ENCODE measurements at regions not wholly inside any gene's neighbourhood (a gene's known extent, or its start where the extent isn't known, plus 50 kb on each side); places are given as distances from the start of the nearest gene placed in this dataset.

GRCh38 chr4:188245651-188246050 is 106.4 kb downstream of the TRIML1 start:
- Histone ChIP-seq H3K36me3 (ENCODE audit: control insufficient read depth, insufficient read depth, low read length) (no peaks in the 10 kb centered on the region), H3K9me3 (ENCODE audit: control insufficient read depth, low read length) (no peaks in the 10 kb centered on the region), H3K4me1 (ENCODE audit: control insufficient read depth, insufficient read depth, low read length, poor library complexity, severe bottlenecking) (peaks cover 8% of the 10 kb centered on the region), H3K27ac (ENCODE audit: low read depth, low read length, severe bottlenecking) (no peak overlapping the region), H3K4me3 (ENCODE audit: extremely low read depth, insufficient read depth, low read length, poor library complexity, severe bottlenecking) (no peak overlapping the region)
- WGBS, 2 experiments (ENCODE audit: insufficient coverage in 2 of 2) = 81 to 85% methylated on average over 4 to 6 of the region's 6 CpGs

- WGBS, 2 experiments (ENCODE audit: insufficient coverage in 2 of 2) = 67 to 75% methylated on average over 4 to 6 of the region's 8 CpGs
These were observed 107.2 kb downstream of the TRIML1 start for GRCh38 chr4:188246488-188246887.

DNA sequence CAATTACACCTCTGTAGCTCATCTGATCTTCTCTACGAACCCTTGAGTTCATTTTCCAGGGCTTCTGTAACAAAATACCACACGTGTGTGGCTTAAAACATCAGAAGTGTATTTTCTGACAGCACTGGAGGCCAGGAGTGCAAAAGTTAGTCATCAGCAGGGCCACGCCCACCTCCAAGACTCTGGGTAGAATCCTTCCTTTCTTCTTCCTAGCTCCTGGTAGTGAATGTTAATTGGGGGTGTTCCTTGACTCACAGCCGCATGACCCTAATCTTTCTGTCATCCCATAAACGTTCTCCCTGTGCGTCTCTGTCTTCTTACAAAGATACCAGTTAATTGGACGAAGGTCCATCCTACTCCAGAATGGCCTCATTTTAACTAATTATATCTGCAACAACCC is 115.0 kb downstream of the TRIML1 start:
- H3K4me3 ChIP-seq (ENCODE audit: extremely low read depth, insufficient read depth, low read length, poor library complexity, severe bottlenecking) = no peak overlapping the region
- 72 to 97% methylated on average over 3 to 6 of the region's 7 CpGs for WGBS, 2 experiments (ENCODE audit: insufficient coverage in 2 of 2)
- no peak overlapping the region for H3K27ac ChIP-seq (ENCODE audit: low read depth, low read length, severe bottlenecking)
- H3K36me3 ChIP-seq (ENCODE audit: control insufficient read depth, insufficient read depth, low read length) = no peaks in the 10 kb centered on the region
- no peaks in the 10 kb centered on the region for H3K9me3 ChIP-seq (ENCODE audit: control insufficient read depth, low read length)
- no peaks in the 10 kb centered on the region for H3K4me1 ChIP-seq (ENCODE audit: control insufficient read depth, insufficient read depth, low read length, poor library complexity, severe bottlenecking)

More at GRCh38 chr4:188246488-188246887, 107.2 kb downstream of the TRIML1 start:
- H3K27ac ChIP-seq (ENCODE audit: low read depth, low read length, severe bottlenecking) = no peak overlapping the region
- no peaks in the 10 kb centered on the region for H3K9me3 ChIP-seq (ENCODE audit: control insufficient read depth, low read length)
- peaks cover 8% of the 10 kb centered on the region for H3K4me1 ChIP-seq (ENCODE audit: control insufficient read depth, insufficient read depth, low read length, poor library complexity, severe bottlenecking)
- no peak overlapping the region for H3K4me3 ChIP-seq (ENCODE audit: extremely low read depth, insufficient read depth, low read length, poor library complexity, severe bottlenecking)
- H3K36me3 ChIP-seq (ENCODE audit: control insufficient read depth, insufficient read depth, low read length) = no peaks in the 10 kb centered on the region

GRCh38 chr4:188262464-188262863 is 123.2 kb downstream of the TRIML1 start:
- Histone ChIP-seq H3K36me3 (ENCODE audit: control insufficient read depth, insufficient read depth, low read length) (no peaks in the 10 kb centered on the region), H3K9me3 (ENCODE audit: control insufficient read depth, low read length) (no peaks in the 10 kb centered on the region), H3K4me3 (ENCODE audit: extremely low read depth, insufficient read depth, low read length, poor library complexity, severe bottlenecking) (no peak overlapping the region), H3K4me1 (ENCODE audit: control insufficient read depth, insufficient read depth, low read length, poor library complexity, severe bottlenecking) (no peaks in the 10 kb centered on the region), H3K27ac (ENCODE audit: low read depth, low read length, severe bottlenecking) (no peak overlapping the region)
- 96 to 100% methylated on average over 3 to 5 of the region's 10 CpGs for WGBS, 2 experiments (ENCODE audit: insufficient coverage in 2 of 2)

DNA sequence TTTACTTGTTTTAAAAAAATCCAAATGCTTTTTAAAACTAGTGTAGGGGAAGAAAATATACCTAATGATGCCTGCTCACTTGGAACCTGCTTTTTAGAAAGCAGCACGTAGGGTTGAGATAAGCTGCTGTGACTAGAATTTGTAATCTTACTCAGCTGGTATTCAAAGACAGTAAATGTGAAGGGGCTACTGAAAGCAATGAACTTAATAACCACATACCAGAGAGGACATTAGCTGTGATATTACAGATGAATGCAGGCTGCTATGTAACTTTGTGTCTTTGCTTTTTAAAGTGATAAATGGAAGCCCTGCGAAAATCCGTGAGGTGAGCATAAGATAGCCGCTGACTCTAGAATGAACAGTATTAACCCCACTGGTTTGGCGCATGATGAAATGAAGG is 124.1 kb downstream of the TRIML1 start:
- Histone ChIP-seq H3K4me1 (ENCODE audit: control insufficient read depth, insufficient read depth, low read length, poor library complexity, severe bottlenecking) (no peaks in the 10 kb centered on the region), H3K9me3 (ENCODE audit: control insufficient read depth, low read length) (no peaks in the 10 kb centered on the region), H3K4me3 (ENCODE audit: extremely low read depth, insufficient read depth, low read length, poor library complexity, severe bottlenecking) (no peak overlapping the region), H3K36me3 (ENCODE audit: control insufficient read depth, insufficient read depth, low read length) (no peaks in the 10 kb centered on the region), H3K27ac (ENCODE audit: low read depth, low read length, severe bottlenecking) (no peak overlapping the region)
- WGBS, 2 experiments (ENCODE audit: insufficient coverage in 2 of 2) = 94 to 96% methylated on average over 4 to 5 of the region's 5 CpGs

GRCh38 chr4:188266386-188266785 is 127.1 kb downstream of the TRIML1 start:
- no peaks in the 10 kb centered on the region for H3K36me3 ChIP-seq (ENCODE audit: control insufficient read depth, insufficient read depth, low read length)
- no peaks in the 10 kb centered on the region for H3K4me1 ChIP-seq (ENCODE audit: control insufficient read depth, insufficient read depth, low read length, poor library complexity, severe bottlenecking)
- no peak overlapping the region for H3K27ac ChIP-seq (ENCODE audit: low read depth, low read length, severe bottlenecking)
- 80 to 94% methylated on average over 5 to 6 of the region's 6 CpGs for WGBS, 2 experiments (ENCODE audit: insufficient coverage in 2 of 2)
- no peak overlapping the region for H3K4me3 ChIP-seq (ENCODE audit: extremely low read depth, insufficient read depth, low read length, poor library complexity, severe bottlenecking)
- no peaks in the 10 kb centered on the region for H3K9me3 ChIP-seq (ENCODE audit: control insufficient read depth, low read length)

DNA sequence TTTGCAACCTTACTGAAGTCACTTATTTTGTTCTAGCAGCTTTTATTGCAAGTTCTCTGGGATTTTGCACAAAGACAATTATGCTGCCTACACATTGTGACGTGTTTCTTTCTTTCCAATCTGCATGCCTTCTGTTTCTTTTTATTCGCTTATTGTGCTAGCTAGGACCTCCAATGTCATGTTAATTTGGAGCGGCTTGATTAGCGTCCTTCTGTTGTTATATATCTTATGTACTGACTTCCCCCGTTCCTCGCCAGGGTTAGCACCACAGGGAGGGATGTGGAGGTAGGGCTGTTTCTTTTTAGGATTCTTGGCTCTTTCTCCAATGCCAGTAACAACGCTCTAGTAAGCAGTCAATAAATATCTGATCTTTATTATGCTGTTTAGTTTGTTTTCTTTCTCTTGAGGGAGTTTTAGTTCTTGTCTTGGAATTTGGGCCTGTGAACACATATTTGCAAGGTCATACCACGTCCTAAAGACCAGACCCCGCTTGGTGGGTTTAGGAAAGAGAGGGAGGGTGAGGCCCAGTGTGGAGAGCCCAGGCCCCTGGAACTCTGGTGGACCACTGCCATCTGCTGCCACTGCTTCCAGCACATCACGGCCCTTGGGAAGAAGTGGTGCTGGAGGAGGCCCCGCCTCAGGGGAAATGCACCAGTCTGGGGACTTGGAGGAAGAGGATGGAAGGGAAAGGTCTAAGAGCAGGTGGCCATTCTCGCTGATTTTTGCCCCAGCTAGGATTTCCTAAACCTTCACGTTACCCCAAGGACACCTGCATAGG is 129.1 kb downstream of the TRIML1 start:
- WGBS, 2 experiments (ENCODE audit: insufficient coverage in 2 of 2) = 68 to 93% methylated on average over 9 to 10 of the region's 13 CpGs
- Histone ChIP-seq H3K27ac (ENCODE audit: low read depth, low read length, severe bottlenecking) (no peak overlapping the region), H3K4me3 (ENCODE audit: extremely low read depth, insufficient read depth, low read length, poor library complexity, severe bottlenecking) (no peak overlapping the region)

GRCh38 chr4:188270273-188271069 is 131.2 kb downstream of the TRIML1 start:
- no peaks in the 10 kb centered on the region for H3K36me3 ChIP-seq (ENCODE audit: control insufficient read depth, insufficient read depth, low read length)
- H3K4me3 ChIP-seq (ENCODE audit: extremely low read depth, insufficient read depth, low read length, poor library complexity, severe bottlenecking) = no peak overlapping the region
- H3K4me1 ChIP-seq (ENCODE audit: control insufficient read depth, insufficient read depth, low read length, poor library complexity, severe bottlenecking) = no peaks in the 10 kb centered on the region
- H3K27ac ChIP-seq (ENCODE audit: low read depth, low read length, severe bottlenecking) = no peak overlapping the region
- no peaks in the 10 kb centered on the region for H3K9me3 ChIP-seq (ENCODE audit: control insufficient read depth, low read length)
- 93% methylated on average over 28 to 29 of the region's 30 CpGs for WGBS, 2 experiments (ENCODE audit: insufficient coverage in 2 of 2)

More for the DNA sequence above, 129.1 kb downstream of the TRIML1 start:
- Histone ChIP-seq H3K36me3 (ENCODE audit: control insufficient read depth, insufficient read depth, low read length) (no peaks in the 10 kb centered on the region), H3K4me1 (ENCODE audit: control insufficient read depth, insufficient read depth, low read length, poor library complexity, severe bottlenecking) (no peaks in the 10 kb centered on the region), H3K9me3 (ENCODE audit: control insufficient read depth, low read length) (no peaks in the 10 kb centered on the region)

GRCh38 chr4:188275686-188276085 is 136.4 kb downstream of the TRIML1 start:
- 100% methylated on average over 1 to 2 of the region's 3 CpGs for WGBS, 2 experiments (ENCODE audit: insufficient coverage in 2 of 2)
- no peaks in the 10 kb centered on the region for H3K36me3 ChIP-seq (ENCODE audit: control insufficient read depth, insufficient read depth, low read length)
- no peak overlapping the region for H3K4me3 ChIP-seq (ENCODE audit: extremely low read depth, insufficient read depth, low read length, poor library complexity, severe bottlenecking)
- H3K4me1 ChIP-seq (ENCODE audit: control insufficient read depth, insufficient read depth, low read length, poor library complexity, severe bottlenecking) = no peaks in the 10 kb centered on the region
- H3K27ac ChIP-seq (ENCODE audit: low read depth, low read length, severe bottlenecking) = no peak overlapping the region
- no peaks in the 10 kb centered on the region for H3K9me3 ChIP-seq (ENCODE audit: control insufficient read depth, low read length)

DNA sequence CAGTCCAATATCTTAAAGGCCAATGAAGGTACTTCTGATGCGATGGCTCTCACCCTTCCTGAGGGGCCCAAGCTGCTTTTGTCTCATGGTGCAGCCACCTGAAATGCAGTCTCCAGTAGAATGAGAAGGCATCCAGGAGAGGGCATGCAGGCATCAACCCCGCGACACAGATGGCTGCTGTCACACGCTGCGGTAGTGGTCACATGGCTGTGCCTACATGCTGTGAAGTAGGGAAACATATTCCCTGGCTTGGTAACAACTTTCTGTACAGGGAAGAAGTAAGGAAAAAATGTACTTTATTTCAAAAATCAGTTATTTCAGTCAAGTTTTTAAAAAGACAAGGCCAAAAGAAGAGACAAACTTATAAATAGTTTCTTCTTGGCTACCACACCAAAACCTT is 139.9 kb downstream of the TRIML1 start:
- Histone ChIP-seq H3K9me3 (ENCODE audit: control insufficient read depth, low read length) (no peaks in the 10 kb centered on the region), H3K36me3 (ENCODE audit: control insufficient read depth, insufficient read depth, low read length) (no peaks in the 10 kb centered on the region), H3K4me1 (ENCODE audit: control insufficient read depth, insufficient read depth, low read length, poor library complexity, severe bottlenecking) (no peaks in the 10 kb centered on the region), H3K4me3 (ENCODE audit: extremely low read depth, insufficient read depth, low read length, poor library complexity, severe bottlenecking) (no peak overlapping the region), H3K27ac (ENCODE audit: low read depth, low read length, severe bottlenecking) (no peak overlapping the region)
- WGBS, 2 experiments (ENCODE audit: insufficient coverage in 2 of 2) = 87 to 98% methylated on average over 5 of the region's 5 CpGs
